ENCODE measurements at regions not wholly inside any gene's neighbourhood (a gene's known extent, or its start where the extent isn't known, plus 50 kb on each side); places are given as distances from the start of the nearest gene placed in this dataset.

- Histone ChIP-seq H2AFZ (ENCODE audit: low read length) (no peak overlapping the region), H3K4ac (replicated peaks; ENCODE audit: insufficient read length, low read depth, low read length) (no peak overlapping the region), H3K23ac (ENCODE audit: insufficient read length) (no peak overlapping the region), H3K4me2 (ENCODE audit: insufficient read depth in 1 of 2, low read depth in 2 of 2, low read length in 2 of 2) (no peak overlapping the region), H4K91ac (replicated peaks; ENCODE audit: insufficient read length, low read length) (no peak overlapping the region), H3K4me3 (ENCODE audit: extremely low read depth in 1 of 4, insufficient read depth in 2 of 4, low read depth in 3 of 4, low read length in 4 of 4) (no peak overlapping the region), H4K20me1 (replicated peaks in 1 of 2; ENCODE audit: control insufficient read depth in 1 of 2, insufficient read depth in 2 of 2, low read length in 2 of 2) (no peaks in the 10 kb centered on the region), H2BK15ac (ENCODE audit: low read length) (no peak overlapping the region), H3K9ac (replicated peaks in 1 of 4; ENCODE audit: extremely low read depth in 1 of 4, low read depth in 3 of 4, low read length in 3 of 4) (no peak overlapping the region), H2AK5ac (ENCODE audit: low read depth, low read length) (no peak overlapping the region), H2BK12ac (ENCODE audit: low read depth, low read length) (no peak overlapping the region), H3K18ac (ENCODE audit: extremely low read depth, low read length) (no peak overlapping the region), H4K5ac (ENCODE audit: insufficient read length, low read depth, low read length) (no peak overlapping the region), H3K14ac (ENCODE audit: insufficient read length) (no peak overlapping the region), H2BK20ac (ENCODE audit: low read length) (no peak overlapping the region), H3K4me1 (replicated peaks in 1 of 4; ENCODE audit: control insufficient read depth in 3 of 4, insufficient read depth in 4 of 4, low read length in 3 of 4) (0 out of 7 replicates have a peak, but pooled peaks cover 0 to 2% (median 0%) of the 10 kb centered on the region in 4 experiments), H3K9me3 (ENCODE audit: insufficient read depth in 2 of 2, low read depth in 1 of 2, low read length in 1 of 2) (no peaks in the 10 kb centered on the region), H3K36me3 (ENCODE audit: control insufficient read depth in 2 of 4, insufficient read depth in 4 of 4, low read length in 3 of 4) (no peaks in the 10 kb centered on the region; a peak in 1 of 8 replicates), H2BK5ac (ENCODE audit: low read depth, low read length) (no peak overlapping the region), H4K8ac (ENCODE audit: extremely low read depth, insufficient read depth, low read length) (no peak overlapping the region), H3K23me2 (ENCODE audit: low read depth, low read length) (no peaks in the 10 kb centered on the region), H3K27me3 (replicated peaks in 1 of 4; ENCODE audit: control insufficient read depth in 3 of 4, extremely low read depth in 1 of 4, insufficient read depth in 3 of 4, low read length in 3 of 4) (no peaks in the 10 kb centered on the region), H3K56ac (replicated peaks; ENCODE audit: insufficient read length, low read depth, low read length) (no peak overlapping the region), H3K79me1 (ENCODE audit: low read depth, low read length) (no peaks in the 10 kb centered on the region), H2BK120ac (replicated peaks; ENCODE audit: low read depth, low read length) (no peak overlapping the region), H3K79me2 (ENCODE audit: control insufficient read depth in 1 of 2, insufficient read depth in 2 of 2, low read length in 2 of 2) (no peaks in the 10 kb centered on the region), H3K27ac (ENCODE audit: low read depth, low read length) (no peak overlapping the region)
- WGBS, 2 experiments (ENCODE audit: extremely low coverage in 1 of 2, insufficient coverage in 1 of 2, insufficient read length in 1 of 2, insufficient replicate concordance in 2 of 2, low coverage in 1 of 2, low lambda C conversion rate in 2 of 2, missing lambda C conversion rate in 1 of 2): 77% methylated on average over 2 of the region's 2 CpGs; no CpG with 5 or more reads in 1 of the 2 experiments
- FAIRE-seq (no peak), DNase-seq (ENCODE audit: low read depth in 1 of 2, low spot score in 2 of 2) (no peak)
- CTCF ChIA-PET (ENCODE audit: partially characterized antibody): no interaction called here
- TF ChIP-seq GABPA (IDR thresholded peaks at IDR 0.05; ENCODE audit: borderline replicate concordance, insufficient read depth, low read length): no peak
- no peak for TF ChIP-seq MAFK (IDR thresholded peaks at IDR 0.05; ENCODE audit: low read depth, low read length)
- TF ChIP-seq YY1 (IDR thresholded peaks at IDR 0.05; ENCODE audit: low read depth, low read length): no peak
- TF ChIP-seq CBX8 (IDR thresholded peaks at IDR 0.05; ENCODE audit: borderline replicate concordance, low read depth, low read length): no peak
- no peak for TF ChIP-seq SIX5 (IDR thresholded peaks at IDR 0.05; ENCODE audit: low read depth, low read length)
- no peak for TF ChIP-seq CEBPB (IDR thresholded peaks at IDR 0.05; ENCODE audit: low read depth, low read length)
- TF ChIP-seq KDM4A (IDR thresholded peaks at IDR 0.05; ENCODE audit: low read depth, low read length, severe bottlenecking): no peak
- TF ChIP-seq TAF7 (optimal IDR thresholded peaks at IDR 0.05; ENCODE audit: borderline replicate concordance, low read depth, low read length): no peak
- TF ChIP-seq GTF2F1 (IDR thresholded peaks at IDR 0.05; ENCODE audit: borderline replicate concordance, low read depth, low read length): no peak
- no peak for TF ChIP-seq RBBP5 (IDR thresholded peaks at IDR 0.05; ENCODE audit: borderline replicate concordance, low read depth, low read length)
- no peak for TF ChIP-seq SUZ12 (IDR thresholded peaks at IDR 0.05; ENCODE audit: low read length)
- TF ChIP-seq ZNF274 (IDR thresholded peaks at IDR 0.05; ENCODE audit: borderline replicate concordance, extremely low read depth, low read length): no peak
- POLR2A ChIA-PET (ENCODE audit: partially characterized antibody): no interaction called here
Observed at GRCh38 chr2:193187816-193188215, 993.1 kb upstream of the TMEFF2 start.
